ENCODE measurements at regions not wholly inside any gene's neighbourhood (a gene's known extent, or its start where the extent isn't known, plus 50 kb on each side); places are given as distances from the start of the nearest gene placed in this dataset.
"Not testable (repeated sequence)": the region's sequence is repeated elsewhere in the genome, so short reads cannot be mapped to it uniquely, and the experiment has no call there.

DNA sequence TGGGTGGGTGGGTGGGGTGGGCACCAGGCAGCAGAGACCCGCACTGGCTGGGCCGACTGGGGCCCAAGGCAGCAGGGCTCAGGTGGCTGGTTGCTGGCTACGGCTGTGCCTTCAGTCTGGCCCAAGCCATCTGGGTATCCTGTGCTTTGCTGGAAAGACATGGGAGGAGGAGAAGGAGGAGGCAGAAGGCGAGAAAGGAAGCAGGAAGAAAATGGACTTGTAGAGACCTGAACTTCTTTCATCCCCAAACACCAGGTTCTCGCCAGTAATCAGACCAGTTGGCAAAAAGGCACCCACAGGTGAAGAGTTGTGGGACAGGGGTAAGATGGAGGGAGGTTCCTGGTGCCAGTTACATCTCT is 78.8 kb downstream of the IGLL1 start:
- no peak for DNase-seq (ENCODE audit: low spot score in 2 of 2)

DNA sequence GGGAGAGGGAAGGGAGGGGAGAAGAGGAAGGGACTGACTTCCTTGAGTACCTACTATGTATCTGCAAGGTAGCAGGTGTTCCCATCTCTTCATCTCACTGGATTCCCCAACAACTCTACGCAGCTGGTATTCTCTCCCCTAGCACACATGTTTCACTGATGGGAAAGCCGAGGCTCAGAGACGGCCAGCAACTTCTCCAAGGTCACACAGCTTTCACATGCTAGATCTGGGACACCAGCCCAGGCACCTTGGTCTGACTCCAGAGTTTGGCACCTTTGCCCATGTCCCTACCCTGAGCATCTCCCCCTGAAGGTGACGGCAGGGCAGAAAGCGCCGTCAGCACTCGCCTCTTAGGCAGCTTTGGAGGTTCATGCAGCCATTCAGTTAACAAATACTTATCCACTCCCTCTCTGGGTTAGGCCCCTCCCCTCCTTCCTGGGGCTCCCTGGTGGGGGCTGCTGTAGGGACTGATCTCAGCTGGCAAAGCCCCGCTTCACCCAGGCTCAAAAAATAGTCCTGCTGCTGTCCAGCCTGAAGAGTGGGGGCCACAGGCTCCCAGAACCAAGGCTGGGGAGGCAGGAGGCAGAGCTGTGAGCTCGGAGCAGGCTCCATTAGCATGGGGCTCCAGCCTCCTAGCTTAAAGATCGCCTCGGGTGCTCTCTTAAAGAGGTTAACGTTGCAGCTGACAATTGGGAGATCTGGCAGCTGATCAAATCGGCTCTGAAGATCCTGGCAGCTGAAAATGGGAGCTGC is 79.4 kb downstream of the IGLL1 start:
- FAIRE-seq (no peak), DNase-seq (ENCODE audit: low spot score in 2 of 2) (no peak)

More for the DNA sequence above, 78.8 kb downstream of the IGLL1 start:
- no peak for FAIRE-seq

DNA sequence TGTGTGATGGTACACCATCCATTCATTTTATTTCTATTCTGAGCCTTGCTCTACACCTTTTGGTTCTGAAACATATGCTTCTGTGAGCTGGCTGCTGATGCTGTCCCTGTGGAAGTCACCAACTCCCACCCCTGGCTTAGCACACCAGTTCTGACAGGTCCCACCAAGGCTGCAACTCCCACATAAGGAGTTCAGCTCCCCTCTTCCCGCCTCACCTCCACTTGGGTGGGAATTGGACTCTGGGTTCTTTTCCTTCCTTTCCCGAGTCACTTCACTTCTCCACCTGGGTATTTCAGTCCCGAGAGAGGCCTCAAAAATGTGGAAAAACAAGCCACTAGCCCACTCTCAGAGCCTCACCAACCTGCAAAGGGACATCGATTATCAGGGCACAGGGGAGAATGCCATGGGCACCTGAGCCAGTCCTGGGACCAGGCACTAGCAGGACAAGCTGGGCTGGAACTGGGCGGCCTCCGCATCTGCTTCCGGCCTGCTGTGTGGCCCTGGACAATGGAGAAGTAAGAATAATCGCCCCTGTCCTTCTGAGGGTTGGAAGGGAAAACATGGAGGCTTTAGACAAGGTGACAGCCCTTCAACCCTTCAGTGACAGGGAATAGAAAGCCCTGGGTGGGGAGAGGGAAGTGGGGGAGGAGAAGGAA is 80.1 kb downstream of the IGLL1 start:
- FAIRE-seq (no peak), DNase-seq (ENCODE audit: low spot score in 2 of 2) (no peak)

DNA sequence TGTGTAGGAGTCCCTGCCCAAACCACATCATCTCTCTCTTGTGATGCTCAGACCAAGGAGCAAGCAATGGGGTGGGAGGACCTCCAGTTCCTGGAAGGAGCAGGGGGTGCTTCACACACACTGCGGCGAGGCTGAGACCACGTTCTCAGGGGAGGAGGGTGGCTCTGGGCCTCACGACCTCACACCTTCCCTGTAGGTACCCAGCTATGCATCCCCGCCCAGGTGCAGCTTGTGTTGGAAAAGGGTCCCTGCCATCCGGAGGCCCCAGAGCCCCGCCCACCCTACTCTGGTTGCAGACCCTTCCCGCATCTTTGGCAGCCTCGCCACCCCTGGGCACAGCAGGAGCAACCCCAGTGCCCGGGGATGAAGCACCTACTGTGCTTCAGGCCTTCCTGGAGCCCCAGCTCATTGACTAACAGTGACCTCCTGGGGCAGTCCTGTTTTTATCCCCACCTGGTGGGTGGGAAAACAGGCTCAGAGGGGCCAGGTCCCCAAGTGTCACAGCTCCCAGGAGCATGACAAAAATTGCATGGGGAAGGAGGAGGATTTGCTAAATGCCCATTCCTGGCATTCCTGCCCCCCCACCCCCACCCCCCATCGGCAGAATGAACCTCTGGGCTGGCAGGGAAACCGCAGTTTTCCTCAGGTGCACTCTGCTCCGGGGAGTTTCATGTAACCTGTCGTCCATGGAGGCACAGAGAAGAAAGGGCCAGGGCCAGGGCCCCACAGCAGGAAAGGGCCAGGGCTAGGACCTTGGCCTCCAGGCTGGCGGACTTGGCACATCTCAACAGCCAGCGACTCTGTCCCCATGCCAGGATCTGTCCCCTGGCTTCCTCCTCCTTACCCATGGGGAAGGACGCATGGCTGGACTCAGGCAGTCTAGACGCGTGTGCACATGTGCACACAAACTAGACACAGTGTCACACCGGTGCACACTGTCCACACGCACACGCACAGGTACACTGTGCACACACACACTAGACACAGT is 81.0 kb downstream of the IGLL1 start:
- DNase-seq (ENCODE audit: low spot score in 2 of 2) (no peak), FAIRE-seq (no peak)

DNA sequence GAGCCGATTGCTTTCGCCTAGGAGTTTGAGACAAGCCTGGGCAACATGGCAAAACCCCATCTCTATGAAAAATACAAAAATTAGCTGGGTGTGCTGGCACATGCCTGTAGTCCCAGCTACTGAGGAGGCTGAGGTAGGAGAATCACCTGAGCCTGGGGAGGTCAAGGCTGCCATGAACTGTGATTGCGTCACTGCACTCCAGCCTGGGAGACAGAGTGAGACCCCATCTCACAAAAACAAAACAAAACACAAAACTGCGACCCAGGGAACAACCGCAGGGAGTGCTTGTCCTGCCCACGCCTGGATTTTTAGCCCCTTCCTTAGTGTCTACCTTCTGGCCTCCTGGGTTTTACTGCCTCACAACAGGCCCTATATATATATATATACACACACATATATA is 82.2 kb downstream of the IGLL1 start:
- FAIRE-seq: not testable (repeated sequence)

DNA sequence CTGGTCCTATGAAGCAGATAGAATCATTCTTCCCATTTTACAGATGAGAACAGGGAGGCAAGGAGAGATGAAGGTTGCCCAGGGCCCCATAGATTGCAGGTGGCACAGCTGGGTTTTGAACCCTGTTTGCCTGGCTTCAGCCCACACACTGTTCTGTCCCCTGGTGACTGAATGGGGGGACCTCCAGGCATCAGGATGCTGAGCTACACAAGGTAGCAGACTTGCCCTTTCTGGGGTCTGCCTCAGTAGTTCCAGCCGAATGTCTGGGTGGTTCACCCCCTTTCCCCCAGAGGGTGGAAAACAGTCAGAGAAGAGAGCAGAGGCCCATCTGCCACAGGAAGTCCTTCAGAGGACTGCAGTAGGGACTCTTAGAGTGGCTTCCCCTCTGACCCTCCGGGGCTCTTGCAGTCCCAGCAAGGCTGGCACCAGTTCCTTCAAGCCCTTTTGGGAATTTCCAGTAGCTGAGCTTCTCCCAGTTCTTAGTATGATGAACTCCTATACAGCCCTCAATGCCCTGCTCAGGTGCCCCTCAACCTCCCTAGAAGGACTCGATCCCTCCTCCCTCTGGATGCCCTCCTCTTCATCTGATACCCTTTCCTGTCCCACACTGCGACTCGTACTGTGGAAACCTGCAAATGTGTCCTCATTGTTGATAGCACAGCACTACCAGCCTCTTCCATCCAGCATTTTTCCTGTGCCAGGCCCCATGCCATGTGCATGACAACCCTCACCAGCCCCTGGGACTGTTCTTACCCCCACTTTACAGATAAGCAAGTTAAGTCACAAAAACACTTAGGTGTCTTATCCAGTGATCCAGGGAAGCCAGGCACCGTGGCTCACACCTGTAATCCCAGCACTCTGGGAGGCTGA is 82.8 kb downstream of the IGLL1 start:
- DNase-seq (ENCODE audit: low spot score in 2 of 2): no peak

More for the DNA sequence above, 82.2 kb downstream of the IGLL1 start:
- not testable (repeated sequence) for DNase-seq (ENCODE audit: low spot score in 2 of 2)

DNA sequence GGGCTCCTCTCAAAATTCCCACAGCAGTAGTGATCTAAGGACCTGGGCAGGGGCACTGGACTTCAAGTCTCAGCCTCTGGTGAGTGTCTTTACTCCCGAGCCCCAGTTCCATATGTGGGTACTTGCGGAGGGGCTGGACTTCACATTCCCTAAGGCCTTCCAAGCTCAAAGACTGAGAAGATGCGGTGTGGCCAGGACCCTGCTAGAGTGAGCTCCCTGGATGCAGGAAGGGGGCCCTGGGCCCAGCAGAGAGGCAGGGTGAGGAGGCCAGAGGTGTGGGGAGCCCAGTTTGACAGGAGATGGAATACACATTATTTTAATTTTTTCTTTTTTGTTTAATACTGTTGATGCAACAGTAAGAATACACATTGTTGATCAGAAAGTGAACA is 83.7 kb downstream of the IGLL1 start:
- no peak for FAIRE-seq
- no peak for DNase-seq (ENCODE audit: low spot score in 2 of 2)

More for the DNA sequence above, 82.8 kb downstream of the IGLL1 start:
- no peak for FAIRE-seq

DNA sequence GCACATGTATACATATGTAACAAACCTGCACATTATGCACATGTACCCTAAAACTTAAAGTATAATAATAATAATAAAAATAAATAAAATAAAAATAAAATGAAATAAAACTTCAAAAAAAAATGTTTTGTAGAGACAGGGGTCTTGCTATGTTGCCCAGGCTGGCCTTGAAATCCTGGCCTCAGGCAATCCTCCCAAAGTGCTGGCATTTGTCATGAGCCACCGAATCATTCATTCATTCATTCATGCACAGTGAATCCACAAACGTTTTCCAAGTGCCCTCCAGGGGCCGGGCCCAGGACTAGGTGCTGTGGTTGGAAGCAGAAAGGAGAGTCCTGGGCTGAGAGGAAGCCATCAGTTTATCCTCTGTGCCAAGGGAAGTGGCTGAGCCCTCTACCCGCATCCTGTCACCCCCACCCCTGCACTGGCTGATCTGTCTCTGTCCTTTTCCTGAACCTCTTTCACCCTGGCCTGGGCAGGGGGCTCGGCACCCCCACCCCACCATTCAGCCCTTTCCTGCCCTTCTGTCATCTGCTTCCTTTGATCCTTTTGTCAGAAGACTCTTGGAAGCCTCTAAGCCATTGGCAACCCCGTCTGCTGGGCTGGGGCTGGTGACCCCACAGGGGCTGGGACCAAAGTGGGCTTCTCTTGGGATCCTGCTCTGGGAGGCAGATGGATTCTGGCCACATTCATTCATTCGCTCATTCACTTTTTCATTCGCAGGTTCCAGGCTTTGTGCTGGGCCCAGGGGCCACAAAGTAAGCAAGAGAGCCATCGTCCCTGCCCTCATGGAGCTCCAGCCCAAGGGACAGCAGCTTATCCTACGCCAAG is 84.3 kb downstream of the IGLL1 start:
- FAIRE-seq: no peak
- DNase-seq (ENCODE audit: low spot score in 2 of 2): no peak

DNA sequence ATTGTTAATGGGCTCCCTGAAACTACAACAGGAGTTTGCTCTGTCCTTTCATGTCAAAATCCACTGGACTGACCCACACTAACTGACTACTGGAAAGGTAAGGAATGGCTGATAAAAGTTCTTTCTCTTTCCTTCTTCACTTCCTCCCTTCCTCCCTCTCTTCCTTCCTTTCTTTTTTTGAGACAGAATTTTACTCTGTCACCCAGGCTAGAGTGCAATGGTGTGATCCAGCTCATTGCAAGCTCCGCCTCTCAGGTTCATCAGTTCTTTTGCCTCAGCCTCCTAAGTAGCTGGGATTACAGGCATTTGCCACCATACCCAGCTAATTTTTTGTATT is 85.2 kb downstream of the IGLL1 start:
- DNase-seq (ENCODE audit: low spot score in 2 of 2): no peak
- no peak for FAIRE-seq

DNA sequence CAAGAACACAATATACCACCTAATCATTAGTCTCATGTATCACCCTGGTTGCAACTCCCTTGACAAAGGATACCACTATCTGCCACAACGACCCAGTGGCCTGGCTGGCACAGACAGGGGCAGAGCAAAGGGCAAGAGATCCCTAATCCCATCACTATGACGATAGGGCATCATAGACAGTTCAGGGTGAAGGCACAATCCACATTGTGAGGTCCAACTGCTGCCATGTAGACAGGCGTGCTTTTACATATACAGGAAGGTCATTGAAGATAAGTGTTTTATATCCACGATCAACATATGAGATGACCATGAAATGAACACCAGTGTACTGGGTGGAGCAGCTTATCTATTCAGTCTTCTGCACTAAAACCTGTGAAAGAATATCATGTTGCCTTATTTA is 94.6 kb downstream of the IGLL1 start:
- DNase-seq (ENCODE audit: low spot score in 2 of 2) (no peak), FAIRE-seq (no peak)

DNA sequence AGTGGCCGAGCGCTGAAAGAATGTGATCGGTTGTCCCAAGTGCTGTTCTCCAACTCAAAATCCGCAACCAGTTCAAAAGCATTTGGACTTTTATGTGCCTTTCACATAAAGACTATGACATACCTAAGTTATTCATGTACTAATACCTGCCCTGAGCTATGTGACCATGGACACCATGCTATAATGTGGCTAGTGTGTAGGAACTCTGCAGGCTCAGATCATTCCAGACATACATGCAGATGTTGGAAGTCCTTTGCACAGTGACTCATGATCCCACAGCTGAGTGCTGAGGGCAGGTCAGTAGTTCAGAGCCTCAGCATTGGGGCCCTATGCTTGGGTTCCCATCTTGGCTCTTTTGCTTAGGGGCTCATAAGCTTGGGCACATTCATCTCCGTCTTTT is 95.4 kb downstream of the IGLL1 start:
- no peak for DNase-seq (ENCODE audit: low spot score in 2 of 2)
- FAIRE-seq: no peak

DNA sequence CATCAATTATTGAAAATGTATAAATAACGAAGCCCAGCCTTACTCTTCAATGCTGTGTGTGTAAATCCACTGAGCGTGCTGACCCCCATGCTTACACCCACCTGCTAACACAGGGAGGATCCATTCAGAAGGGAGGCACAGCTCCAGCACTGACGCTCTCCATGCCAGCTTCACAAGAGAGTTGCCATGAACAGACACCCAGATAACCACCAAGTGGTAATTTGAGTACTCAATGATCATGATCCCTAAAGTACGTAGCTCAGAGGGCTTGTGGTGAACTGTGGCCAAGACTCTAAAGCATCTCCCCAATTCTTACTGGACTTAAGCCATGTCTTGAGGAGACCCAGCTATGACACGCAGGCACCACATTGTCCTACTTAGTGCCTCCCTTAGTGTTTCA is 98.7 kb downstream of the IGLL1 start:
- no peak for DNase-seq (ENCODE audit: low spot score in 2 of 2)
- FAIRE-seq: no peak

DNA sequence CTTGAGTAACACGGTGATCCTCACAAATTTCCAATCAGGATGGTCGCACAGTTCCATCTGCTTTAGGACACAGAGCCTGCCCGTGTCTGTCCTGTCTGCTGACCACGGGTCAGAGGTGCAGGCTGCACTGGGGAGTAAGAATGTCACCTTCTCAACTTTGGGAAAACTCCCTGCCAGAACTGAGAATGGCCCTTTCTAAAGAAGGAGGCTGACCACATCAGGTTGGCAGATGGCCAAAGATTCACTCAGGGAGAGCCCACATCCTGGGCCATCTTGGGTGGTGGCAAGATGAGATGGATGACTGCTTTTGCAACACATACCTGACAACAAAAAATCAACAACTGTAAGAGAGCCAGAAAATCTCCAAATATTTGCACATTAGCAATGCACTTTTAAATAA is 101.9 kb downstream of the IGLL1 start:
- FAIRE-seq: no peak
- DNase-seq (ENCODE audit: low spot score in 2 of 2): no peak

DNA sequence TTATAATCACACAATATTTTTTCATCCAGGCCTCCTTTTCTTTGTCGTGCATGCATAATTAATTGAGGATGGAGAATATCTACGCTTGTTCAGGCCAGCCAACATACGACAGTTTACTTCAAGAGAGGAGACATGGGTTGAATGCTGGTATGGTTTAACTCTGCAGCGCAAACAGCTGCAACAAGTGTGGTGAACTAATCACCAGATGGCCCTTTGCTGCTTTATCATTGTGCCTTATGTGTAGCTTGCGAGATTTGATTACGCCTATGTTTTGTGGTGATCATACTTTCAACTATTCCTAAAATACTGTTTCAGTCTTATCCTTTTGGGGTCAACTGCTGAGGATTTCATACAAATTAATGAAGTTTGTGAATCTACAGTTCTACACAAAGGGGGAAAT is 105.6 kb downstream of the IGLL1 start:
- not testable (repeated sequence) for FAIRE-seq; DNase-seq (ENCODE audit: low spot score in 2 of 2)

DNA sequence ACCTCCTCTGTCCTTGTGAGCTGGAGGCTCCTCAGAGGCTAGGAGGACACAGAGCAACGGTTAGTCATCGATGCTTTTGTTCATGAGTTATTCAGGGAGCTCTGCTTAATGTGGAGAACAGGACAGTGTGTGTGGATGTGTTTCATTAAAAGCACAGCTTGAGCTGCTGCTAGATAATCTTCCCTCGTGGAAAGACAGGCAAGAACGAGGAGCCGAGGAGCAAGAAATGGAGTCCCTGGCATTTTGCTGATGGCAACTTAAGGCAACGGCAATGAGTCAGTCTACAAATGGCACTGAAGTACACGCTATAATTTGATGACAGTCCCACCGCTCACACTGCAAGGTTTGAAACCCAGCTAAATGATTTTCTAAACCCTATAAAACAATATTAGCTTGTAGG is 106.2 kb downstream of the IGLL1 start:
- FAIRE-seq (no peak), DNase-seq (ENCODE audit: low spot score in 2 of 2) (no peak)

DNA sequence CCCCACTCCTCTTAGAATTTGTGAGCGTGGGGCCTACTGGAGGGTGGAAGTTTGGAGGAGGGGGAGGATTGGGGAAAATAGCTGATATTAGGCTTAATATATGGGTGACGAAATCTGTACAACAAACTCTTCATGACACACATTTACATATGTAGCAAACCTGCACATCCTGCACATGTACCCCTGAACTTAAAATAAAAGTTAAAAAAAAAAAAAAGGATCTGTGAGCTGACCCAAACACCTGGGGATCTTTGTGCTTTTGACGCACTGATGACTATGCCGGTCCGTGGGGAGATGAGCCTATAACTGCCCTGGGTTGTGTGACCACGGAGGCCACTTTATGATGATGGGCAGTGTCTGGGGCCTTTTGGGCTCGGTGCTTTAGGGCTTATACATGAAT is 107.7 kb downstream of the IGLL1 start:
- DNase-seq (ENCODE audit: low spot score in 2 of 2); FAIRE-seq: not testable (repeated sequence)

DNA sequence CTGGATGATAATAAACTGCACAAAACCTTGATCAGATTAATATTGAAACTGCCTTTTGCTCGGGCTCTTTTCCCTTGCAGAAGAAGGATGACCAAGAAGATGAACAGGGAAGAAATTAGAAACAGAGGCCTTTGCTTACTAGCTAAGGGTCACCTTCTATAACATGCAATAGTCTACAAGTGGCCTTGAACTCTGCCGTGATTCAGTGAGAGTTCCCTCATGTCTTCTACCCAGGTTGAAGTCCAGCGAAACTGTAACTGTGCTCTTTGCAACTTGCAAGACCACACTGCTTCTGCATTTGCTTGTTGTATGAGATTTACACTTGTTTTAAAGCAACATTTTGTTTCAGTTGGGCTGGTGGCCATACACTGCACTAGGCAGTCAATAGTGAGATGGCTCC is 108.4 kb downstream of the IGLL1 start:
- DNase-seq (ENCODE audit: low spot score in 2 of 2) (no peak), FAIRE-seq (no peak)

DNA sequence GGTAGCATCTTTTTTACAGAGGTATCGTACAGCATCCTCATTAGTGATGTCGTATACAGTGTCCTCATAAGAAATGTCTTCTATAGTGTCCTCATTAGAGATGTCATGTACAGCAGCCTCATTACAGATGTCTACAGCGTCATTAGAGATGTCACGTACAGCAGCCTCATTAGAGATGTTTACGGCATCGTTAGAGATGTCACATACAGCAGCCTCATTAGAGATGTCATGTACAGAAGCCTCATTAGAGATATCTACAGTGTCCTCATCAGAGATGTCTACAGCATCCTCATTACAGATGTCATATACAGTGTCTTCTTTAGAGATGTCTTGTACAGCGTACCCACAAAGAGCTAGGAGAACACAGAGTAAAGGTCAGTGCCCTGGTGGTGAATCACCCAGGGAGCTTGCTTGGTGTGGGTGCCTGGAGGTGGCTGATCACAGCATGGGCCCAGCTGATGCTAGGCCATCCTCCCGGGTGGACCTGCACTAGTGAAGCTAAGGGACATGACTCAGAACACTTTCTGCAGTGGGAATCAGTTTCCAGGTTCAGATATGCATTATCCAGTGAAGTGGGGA is 109.2 kb downstream of the IGLL1 start:
- DNase-seq (ENCODE audit: low spot score in 2 of 2) (no peak), FAIRE-seq (no peak)

DNA sequence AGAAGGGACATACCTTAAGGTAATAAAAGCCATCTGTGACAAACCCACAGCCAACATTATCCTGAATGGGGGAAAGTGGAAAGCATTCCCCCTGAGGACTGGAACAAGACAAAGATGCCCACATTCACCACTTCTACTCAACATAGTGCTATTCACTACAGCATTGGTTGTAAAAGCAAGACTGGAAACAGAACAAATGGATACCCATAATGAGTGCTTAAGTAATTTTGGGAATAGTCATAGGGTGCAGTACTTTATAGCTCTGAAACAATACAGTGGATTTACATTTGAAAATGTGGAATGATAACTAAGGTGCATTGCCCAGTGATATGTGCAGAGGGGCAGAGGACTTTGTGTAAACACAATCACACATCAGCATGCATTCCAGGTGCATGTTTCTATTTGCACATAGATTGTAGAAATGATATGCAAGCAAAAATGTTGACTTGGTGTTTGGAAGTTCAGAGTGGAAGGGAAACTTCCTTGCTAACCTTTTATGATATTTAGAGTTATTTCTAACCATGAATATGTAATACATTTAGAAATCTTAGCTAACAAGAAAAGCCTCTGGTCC is 112.3 kb downstream of the IGLL1 start:
- FAIRE-seq (no peak), DNase-seq (ENCODE audit: low spot score in 2 of 2) (no peak)

Data from frontal cortex (tissue), 3 donors.